ENCODE measurements at regions not wholly inside any gene's neighbourhood (a gene's known extent, or its start where the extent isn't known, plus 50 kb on each side); places are given as distances from the start of the nearest gene placed in this dataset.

- TF ChIP-seq CTCF (conservative IDR thresholded peaks at IDR 0.05 in 1 of 2, IDR thresholded peaks at IDR 0.05 in 1 of 2; ENCODE audit: low read depth in 1 of 2, low read length in 2 of 2): no peak
- no peak for TF ChIP-seq EZH2 (IDR thresholded peaks at IDR 0.05; ENCODE audit: low read length, missing control alignments)
These were observed 468.2 kb upstream of the CCDC196 start for GRCh38 chr14:66017927-66018326.

Measured in fibroblast of lung (primary cell).